OCI-LY1 (cell line): ENCODE measurements at regions not wholly inside any gene's neighbourhood (a gene's known extent, or its start where the extent isn't known, plus 50 kb on each side); places are given as distances from the start of the nearest gene placed in this dataset.

Source experiments
- H2AFZ ChIP-seq: fragments of 200-600 bp; sonication (generic), shearing (Covaris generic); 2 replicates; pipeline ENCODE4 v1.6.0; 2014; ENCODE audit warnings: antibody characterized with exemption, mild to moderate bottlenecking, low read length
- H3F3A ChIP-seq: fragments of 200-600 bp; sonication (generic), shearing (Covaris generic); 2 replicates; pipeline ENCODE4 v1.6.0; 2014; ENCODE audit warnings: mild to moderate bottlenecking, antibody characterized with exemption, low read length, moderate library complexity; ENCODE audit not compliant: insufficient read depth
- H3K27ac ChIP-seq: fragments of 200-600 bp; sonication (generic); 2 replicates; pipeline ENCODE4 v1.5.1; 2014; ENCODE audit warnings: low read length, mixed run types, mild to moderate bottlenecking, low read depth; ENCODE audit not compliant: poor library complexity, severe bottlenecking
- H3K27me3 ChIP-seq: fragments of 200-600 bp; sonication (generic); 2 replicates; pipeline ENCODE4 v1.6.0; 2014; ENCODE audit warnings: antibody characterized with exemption, mild to moderate bottlenecking, low read length, moderate library complexity; ENCODE audit not compliant: insufficient read depth
- H3K36me3 ChIP-seq: fragments of 200-600 bp; sonication (generic); 2 replicates; pipeline ENCODE4 v1.6.1; 2014; ENCODE audit warnings: mild to moderate bottlenecking, antibody characterized with exemption, low read length, moderate library complexity, mixed read lengths; ENCODE audit not compliant: insufficient read depth
- H3K4me1 ChIP-seq: fragments of 200-600 bp; sonication (generic); 2 replicates; pipeline ENCODE4 v1.5.1; 2014; ENCODE audit warnings: mild to moderate bottlenecking, low read length, moderate library complexity; ENCODE audit not compliant: insufficient read depth, severe bottlenecking
- H3K4me2 ChIP-seq: fragments of 200-600 bp; sonication (generic), shearing (Covaris generic); 2 replicates; pipeline ENCODE4 v1.6.1; 2014; ENCODE audit warnings: low read length
- H3K4me3 ChIP-seq: fragments of 200-600 bp; sonication (generic); 2 replicates; pipeline ENCODE4 v1.5.1; 2014; ENCODE audit warnings: low read length, low read depth, mild to moderate bottlenecking, mixed read lengths; ENCODE audit not compliant: poor library complexity, severe bottlenecking
- H3K79me2 ChIP-seq: fragments of 200-600 bp; shearing (Covaris generic); 2 replicates; pipeline ENCODE4 v1.6.1; 2016; ENCODE audit warnings: mixed run types, low read length, mixed read lengths; ENCODE audit not compliant: insufficient read depth
- H3K9ac ChIP-seq: fragments of 200-600 bp; sonication (generic), shearing (Covaris generic); 2 replicates; pipeline ENCODE4 v1.6.1; 2014; ENCODE audit warnings: mild to moderate bottlenecking, low read length, mixed read lengths
- H3K9me2 ChIP-seq: fragments of 200-600 bp; sonication (generic), shearing (Covaris generic); 2 replicates; pipeline ENCODE4 v1.6.1; 2014; ENCODE audit warnings: low read depth, mild to moderate bottlenecking, low read length, mixed read lengths
- H3K9me3 ChIP-seq: fragments of 200-600 bp; shearing (Covaris generic); 2 replicates; pipeline ENCODE4 v1.6.1; 2014; ENCODE audit warnings: low read length, mixed read lengths
- H4K20me1 ChIP-seq: fragments of 200-600 bp; sonication (generic), shearing (Covaris generic); 2 replicates; pipeline ENCODE4 v1.6.0; 2016; ENCODE audit warnings: mild to moderate bottlenecking, low read length; ENCODE audit not compliant: insufficient read depth
- EZH2 ChIP-seq: fragments of 200-600 bp; sonication (generic), shearing (Covaris generic); IDR thresholded peaks from 2 replicates; pipeline ENCODE4 v1.8.0; 2017; ENCODE audit warnings: borderline replicate concordance, mixed run types, mild to moderate bottlenecking, antibody characterized with exemption, low read length, moderate library complexity, mixed read lengths
- TF ChIP-seq, protein P1 (sequence below): fragments of 200-600 bp; sonication (generic), shearing (Covaris generic); IDR thresholded peaks from 2 replicates; pipeline ENCODE4 v1.5.1; 2017; ENCODE audit warnings: mild to moderate bottlenecking, antibody characterized with exemption, low read length, moderate library complexity, mixed read lengths

DNA sequence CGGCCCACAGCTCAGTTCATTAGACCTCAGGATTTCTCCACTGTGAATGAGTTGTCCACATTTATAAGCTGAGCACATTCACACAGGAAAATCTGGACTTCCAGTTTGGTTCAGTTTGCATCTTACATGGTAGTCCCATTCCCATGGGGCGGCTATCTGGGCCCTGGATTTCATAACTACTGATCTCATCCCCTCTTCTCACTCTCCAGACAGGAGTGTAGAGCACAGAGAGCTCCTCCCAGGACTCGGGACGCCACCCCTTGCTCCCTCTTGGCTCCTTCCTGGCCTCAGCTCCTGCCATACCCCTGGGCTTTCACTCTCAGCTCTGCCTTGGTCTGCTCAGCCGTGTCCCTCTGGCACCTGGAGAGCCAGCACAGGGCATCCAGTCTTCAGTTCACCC lies 117.6 kb upstream of the TCERG1L start:
- H3K4me2 ChIP-seq, result no peak overlapping the region

DNA sequence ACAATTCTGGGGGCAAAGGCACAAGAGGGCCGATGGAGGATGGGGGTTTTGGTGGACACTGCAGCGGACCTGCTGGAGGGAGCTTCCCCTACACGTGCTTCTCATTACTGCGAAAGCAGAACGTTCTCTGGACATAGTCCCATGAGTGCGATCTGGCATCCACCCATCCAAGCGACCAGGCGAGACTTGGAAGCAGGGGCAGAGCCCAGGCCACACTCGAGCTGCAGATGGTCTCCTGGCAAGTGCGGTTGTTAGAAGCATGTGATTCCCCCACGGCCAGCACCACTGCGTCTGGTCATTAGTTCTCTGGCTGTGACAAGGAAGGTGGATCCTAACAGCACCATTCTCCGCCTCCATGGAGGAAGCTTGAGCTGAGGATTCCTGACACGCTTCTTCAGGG lies 118.4 kb upstream of the TCERG1L start:
- Histone ChIP-seq H3K4me1 (no peaks in the 10 kb centered on the region), H3K36me3 (no peaks in the 10 kb centered on the region), H3K79me2 (no peaks in the 10 kb centered on the region), H3K9me2 (no peaks in the 10 kb centered on the region), H4K20me1 (no peaks in the 10 kb centered on the region), H3K9ac (no peak overlapping the region), H3K4me2 (no peak overlapping the region), H2AFZ (no peak overlapping the region), H3K9me3 (no peaks in the 10 kb centered on the region), H3K27me3 (no peaks in the 10 kb centered on the region), H3F3A (no peaks in the 10 kb centered on the region), H3K4me3 (no peak overlapping the region), H3K27ac (no peak overlapping the region)
- TF ChIP-seq EZH2, result no peak
- TF ChIP-seq, protein P1, sequence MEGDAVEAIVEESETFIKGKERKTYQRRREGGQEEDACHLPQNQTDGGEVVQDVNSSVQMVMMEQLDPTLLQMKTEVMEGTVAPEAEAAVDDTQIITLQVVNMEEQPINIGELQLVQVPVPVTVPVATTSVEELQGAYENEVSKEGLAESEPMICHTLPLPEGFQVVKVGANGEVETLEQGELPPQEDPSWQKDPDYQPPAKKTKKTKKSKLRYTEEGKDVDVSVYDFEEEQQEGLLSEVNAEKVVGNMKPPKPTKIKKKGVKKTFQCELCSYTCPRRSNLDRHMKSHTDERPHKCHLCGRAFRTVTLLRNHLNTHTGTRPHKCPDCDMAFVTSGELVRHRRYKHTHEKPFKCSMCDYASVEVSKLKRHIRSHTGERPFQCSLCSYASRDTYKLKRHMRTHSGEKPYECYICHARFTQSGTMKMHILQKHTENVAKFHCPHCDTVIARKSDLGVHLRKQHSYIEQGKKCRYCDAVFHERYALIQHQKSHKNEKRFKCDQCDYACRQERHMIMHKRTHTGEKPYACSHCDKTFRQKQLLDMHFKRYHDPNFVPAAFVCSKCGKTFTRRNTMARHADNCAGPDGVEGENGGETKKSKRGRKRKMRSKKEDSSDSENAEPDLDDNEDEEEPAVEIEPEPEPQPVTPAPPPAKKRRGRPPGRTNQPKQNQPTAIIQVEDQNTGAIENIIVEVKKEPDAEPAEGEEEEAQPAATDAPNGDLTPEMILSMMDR, result no peak

More for the DNA sequence above, 117.6 kb upstream of the TCERG1L start:
- Histone ChIP-seq H3K4me3 (no peak overlapping the region), H3K9ac (no peak overlapping the region), H3F3A (no peaks in the 10 kb centered on the region), H4K20me1 (no peaks in the 10 kb centered on the region), H2AFZ (no peak overlapping the region), H3K9me3 (no peaks in the 10 kb centered on the region), H3K27me3 (no peaks in the 10 kb centered on the region), H3K79me2 (no peaks in the 10 kb centered on the region), H3K9me2 (no peaks in the 10 kb centered on the region), H3K4me1 (no peaks in the 10 kb centered on the region), H3K36me3 (no peaks in the 10 kb centered on the region), H3K27ac (no peak overlapping the region)
- TF ChIP-seq, protein P1, result no peak
- TF ChIP-seq EZH2, result no peak

GRCh38 chr10:131430716-131431412 lies 119.3 kb upstream of the TCERG1L start:
- no peaks in the 10 kb centered on the region for H3K4me1 ChIP-seq
- no peak overlapping the region for H3K9ac ChIP-seq
- no peaks in the 10 kb centered on the region for H3K27me3 ChIP-seq

More at GRCh38 chr10:131430716-131431412, 119.3 kb upstream of the TCERG1L start:
- Histone ChIP-seq H4K20me1 (no peaks in the 10 kb centered on the region), H3K9me3 (no peaks in the 10 kb centered on the region), H3K4me3 (no peak overlapping the region), H3K27ac (no peak overlapping the region), H3K36me3 (no peaks in the 10 kb centered on the region), H2AFZ (no peak overlapping the region), H3K79me2 (no peaks in the 10 kb centered on the region), H3K4me2 (no peak overlapping the region), H3F3A (no peaks in the 10 kb centered on the region), H3K9me2 (no peaks in the 10 kb centered on the region)
- TF ChIP-seq EZH2, result no peak
- TF ChIP-seq, protein P1, result no peak
